OCI-LY7 (cell line): ENCODE measurements at regions not wholly inside any gene's neighbourhood (a gene's known extent, or its start where the extent isn't known, plus 50 kb on each side); places are given as distances from the start of the nearest gene placed in this dataset.

Experiments used
- BruUV-seq: library from RNA; stranded (reverse); fragments of 400-500 nt; replicated peaks from 2 replicates; lab custom pipeline; 2021; lab: Mats Ljungman, UMichigan
- CTCF ChIA-PET: fragments of 300-600 bp; sonication (Branson Sonifier 250); formaldehyde crosslinking; loops from one replicate; lab custom pipeline; 2022; ENCODE audit warnings: antibody characterized with exemption; ENCODE audit not compliant: unreplicated experiment; lab: Charles Lee
- POLR2A ChIA-PET: fragments of 300-600 bp; sonication (Branson Sonifier 250); formaldehyde crosslinking; loops from one replicate; lab custom pipeline; 2022; ENCODE audit warnings: antibody characterized with exemption; lab: Charles Lee
- DNase-seq: peaks from one replicate; pipeline ENCODE4 v3.0.0-alpha.2; 2015; ENCODE audit warnings: low spot score
- H2AFZ ChIP-seq: fragments of 200-600 bp; sonication (generic), shearing (Covaris generic); 2 replicates; pipeline ENCODE4 v1.6.1; 2014; ENCODE audit warnings: mild to moderate bottlenecking, antibody characterized with exemption, low read length, moderate library complexity
- H3K27ac ChIP-seq: fragments of 200-600 bp; sonication (generic); 2 replicates; pipeline ENCODE4 v1.5.1; 2014; ENCODE audit warnings: mixed run types, low read depth, mild to moderate bottlenecking, moderate library complexity, low read length, inconsistent platforms; ENCODE audit not compliant: poor library complexity, severe bottlenecking
- H3K36me3 ChIP-seq: fragments of 200-600 bp; sonication (generic); 2 replicates; pipeline ENCODE4 v1.6.1; 2014; ENCODE audit warnings: mild to moderate bottlenecking, antibody characterized with exemption, low read length, moderate library complexity, mixed read lengths; ENCODE audit not compliant: insufficient read depth
- H3K4me1 ChIP-seq: fragments of 200-600 bp; sonication (generic); 2 replicates; pipeline ENCODE4 v1.5.1; 2014; ENCODE audit warnings: mild to moderate bottlenecking, low read length; ENCODE audit not compliant: insufficient read depth, poor library complexity, severe bottlenecking
- H3K4me2 ChIP-seq: fragments of 200-600 bp; sonication (generic); 2 replicates; pipeline ENCODE4 v1.6.1; 2014; ENCODE audit warnings: mild to moderate bottlenecking, low read length
- H3K4me3 ChIP-seq: fragments of 200-600 bp; sonication (generic); 2 replicates; pipeline ENCODE4 v1.5.1; 2014; ENCODE audit warnings: mild to moderate bottlenecking, low read depth, low read length; ENCODE audit not compliant: poor library complexity, severe bottlenecking
- H3K79me2 ChIP-seq: fragments of 200-600 bp; sonication (generic); 2 replicates; pipeline ENCODE4 v1.6.1; 2016; ENCODE audit warnings: low read depth, mild to moderate bottlenecking, low read length, moderate library complexity, mixed read lengths; ENCODE audit not compliant: insufficient read depth
- H3K9me2 ChIP-seq: fragments of 200-600 bp; sonication (generic); 2 replicates; pipeline ENCODE4 v1.6.1; 2016; ENCODE audit warnings: mild to moderate bottlenecking, low read length, mixed read lengths; ENCODE audit not compliant: insufficient read depth
- H3K9me3 ChIP-seq: fragments of 200-600 bp; sonication (generic); 2 replicates; pipeline ENCODE4 v1.6.1; 2014; ENCODE audit warnings: mild to moderate bottlenecking, mixed run types, low read length, mixed read lengths
- H4K20me1 ChIP-seq: fragments of 200-600 bp; sonication (generic); 2 replicates; pipeline ENCODE4 v1.6.1; 2014; ENCODE audit warnings: mild to moderate bottlenecking, antibody characterized with exemption, low read length, moderate library complexity, mixed read lengths; ENCODE audit not compliant: insufficient read depth
- CTCF ChIP-seq: fragments of 200-600 bp; sonication (generic); conservative IDR thresholded peaks from 2 replicates; pipeline ENCODE4 v1.5.1; 2014; ENCODE audit warnings: mild to moderate bottlenecking, antibody characterized with exemption, low read length, moderate library complexity, mixed read lengths
- EZH2phosphoT487 ChIP-seq: fragments of 200-600 bp; sonication (generic); IDR thresholded peaks from 2 replicates; pipeline ENCODE4 v1.6.1; 2018; ENCODE audit warnings: low read depth, borderline replicate concordance, mild to moderate bottlenecking, mixed run types, antibody characterized with exemption, low read length, moderate library complexity, mixed read lengths
- intact Hi-C: fragments of 100-400 bp; cut with micrococcal nuclease; formaldehyde crosslinking; loops from one replicate; pipeline ENCODE4 v1.10.0; 2022; ENCODE audit not compliant: unreplicated experiment

- Histone ChIP-seq H3K79me2 (no peaks in the 10 kb centered on the region), H3K4me3 (no peak overlapping the region), H3K27ac (no peak overlapping the region), H3K4me1 (no peaks in the 10 kb centered on the region), H2AFZ (no peak overlapping the region), H3K9me2 (no peaks in the 10 kb centered on the region), H3K36me3 (no peaks in the 10 kb centered on the region), H4K20me1 (no peaks in the 10 kb centered on the region), H3K4me2 (no peak overlapping the region), H3K9me3 (no peaks in the 10 kb centered on the region)
- no TSS peak for BruUV-seq
- intact Hi-C loops, result no loop called here
- no peak for DNase-seq
- POLR2A ChIA-PET, result interaction anchor here (0.5 kb wide), 1 partner anchor 488 kb away, joined by 5 read pairs; no protein-coding TSS in a partner anchor
- CTCF ChIA-PET, result interaction anchor here (0.6 kb wide), 1 partner anchor 315 kb away, joined by 3 read pairs; no protein-coding TSS in a partner anchor
- TF ChIP-seq CTCF, result no peak
- no peak for TF ChIP-seq EZH2phosphoT487
These were observed 66.7 kb upstream of the DNAJC19 start for GRCh38 chr3:181056136-181056732.

- DNase-seq, result no peak
- no TSS peak for BruUV-seq
- POLR2A ChIA-PET, result no interaction called here
- Histone ChIP-seq H2AFZ (no peak overlapping the region), H3K79me2 (no peaks in the 10 kb centered on the region), H4K20me1 (no peaks in the 10 kb centered on the region), H3K4me1 (no peaks in the 10 kb centered on the region), H3K9me3 (no peaks in the 10 kb centered on the region), H3K4me3 (no peak overlapping the region), H3K9me2 (no peaks in the 10 kb centered on the region), H3K36me3 (no peaks in the 10 kb centered on the region), H3K4me2 (no peak overlapping the region), H3K27ac (no peak overlapping the region)
- intact Hi-C loops, result no loop called here
- CTCF ChIA-PET, result no interaction called here
- TF ChIP-seq EZH2phosphoT487, result no peak
- TF ChIP-seq CTCF, result no peak
These were observed 65.0 kb upstream of the DNAJC19 start for GRCh38 chr3:181054538-181054937.

GRCh38 chr3:181052256-181052655, 62.7 kb upstream of the DNAJC19 start:
- ChIA-PET CTCF (no interaction called here), POLR2A (interaction anchor here (0.5 kb wide), 1 partner anchor 133 kb away, joined by 4 read pairs; no protein-coding TSS in a partner anchor)
- Histone ChIP-seq H3K79me2 (no peaks in the 10 kb centered on the region), H2AFZ (no peak overlapping the region), H3K4me3 (no peak overlapping the region), H3K9me3 (no peaks in the 10 kb centered on the region), H3K36me3 (no peaks in the 10 kb centered on the region), H3K9me2 (no peaks in the 10 kb centered on the region), H3K27ac (no peak overlapping the region), H3K4me1 (no peaks in the 10 kb centered on the region), H4K20me1 (no peaks in the 10 kb centered on the region), H3K4me2 (no peak overlapping the region)
- TF ChIP-seq EZH2phosphoT487, result no peak
- intact Hi-C loops, result no loop called here
- BruUV-seq, result no TSS peak
- no peak for DNase-seq
